GM12878 (cell line): ENCODE measurements at regions not wholly inside any gene's neighbourhood (a gene's known extent, or its start where the extent isn't known, plus 50 kb on each side); places are given as distances from the start of the nearest gene placed in this dataset.

Experiments used
- CTCF ChIP-seq, 3 experiments: IDR thresholded peaks in 2 of 3; conservative IDR thresholded peaks in 1 of 3; 2 replicates each; pipeline ENCODE4 v1.5.1; 2011; ENCODE audit warnings: low read depth in 3 of 3, low read length in 3 of 3, mild to moderate bottlenecking in 3 of 3, control low read depth in 2 of 3, moderate library complexity in 2 of 3, inconsistent platforms in 1 of 3, mixed read lengths in 1 of 3; ENCODE audit not compliant: control insufficient read depth in 2 of 3, insufficient read depth in 1 of 3; ENCODE audit errors: extremely low read depth in 1 of 3
- FOS ChIP-seq: IDR thresholded peaks from 3 replicates; pipeline ENCODE4 v1.6.1; 2011; ENCODE audit warnings: borderline replicate concordance; ENCODE audit not compliant: insufficient read length; ENCODE audit errors: extremely low read depth
- KAT2A ChIP-seq: conservative IDR thresholded peaks from 2 replicates; pipeline ENCODE4 v1.6.1; 2011; ENCODE audit warnings: low read depth, low read length; ENCODE audit not compliant: control insufficient read depth
- RFX5 ChIP-seq: IDR thresholded peaks from 2 replicates; pipeline ENCODE4 v1.6.1; 2011; ENCODE audit warnings: low read depth, low read length, improper control_type of control experiment
- TAF1 ChIP-seq: IDR thresholded peaks from 2 replicates; pipeline ENCODE4 v1.6.1; 2011; ENCODE audit warnings: mild to moderate bottlenecking, low read depth, low read length, borderline replicate concordance
- ZBTB33 ChIP-seq: fragments of 450-650 bp; IDR thresholded peaks from 2 replicates; pipeline ENCODE4 v1.6.1; 2017; ENCODE audit warnings: mild to moderate bottlenecking

- TF ChIP-seq FOS, result no peak
- TF ChIP-seq KAT2A, result no peak
- TF ChIP-seq CTCF (IDR thresholded peaks at IDR 0.05 in 2 of 3, conservative IDR thresholded peaks at IDR 0.05 in 1 of 3; ENCODE audit: control insufficient read depth in 2 of 3, extremely low read depth in 1 of 3, insufficient read depth in 1 of 3, low read depth in 3 of 3, low read length in 3 of 3), result no peak
- no peak for TF ChIP-seq ZBTB33
- TF ChIP-seq RFX5, result no peak
- TF ChIP-seq TAF1, result no peak
Measured at GRCh38 chr13:30107521-30108136, 199.7 kb downstream of the KATNAL1 start.
